Muscle of leg (tissue), 3 donors: ENCODE measurements at regions not wholly inside any gene's neighbourhood (a gene's known extent, or its start where the extent isn't known, plus 50 kb on each side); places are given as distances from the start of the nearest gene placed in this dataset.
"Not testable (repeated sequence)": the region's sequence is repeated elsewhere in the genome, so short reads cannot be mapped to it uniquely, and the experiment has no call there.

Source experiments
- DNase-seq: peaks from one replicate; pipeline ENCODE4 v3.0.0; 2013
- H3K27ac ChIP-seq: one replicate; pipeline ENCODE4 v1.5.1; 2013; ENCODE audit warnings: mild to moderate bottlenecking, low read length, control low read depth
- H3K27me3 ChIP-seq: one replicate; pipeline ENCODE4 v1.6.1; 2013; ENCODE audit warnings: low read length; ENCODE audit not compliant: control insufficient read depth, insufficient read depth
- H3K36me3 ChIP-seq: one replicate; pipeline ENCODE4 v1.6.1; 2013; ENCODE audit warnings: low read length; ENCODE audit not compliant: control insufficient read depth, insufficient read depth
- H3K4me1 ChIP-seq: one replicate; pipeline ENCODE4 v1.6.1; 2013; ENCODE audit warnings: low read length; ENCODE audit not compliant: control insufficient read depth, insufficient read depth
- H3K4me3 ChIP-seq: one replicate; pipeline ENCODE4 v1.5.1; 2013; ENCODE audit warnings: low read length, control low read depth
- H3K9me3 ChIP-seq: replicated peaks from 2 replicates; pipeline ENCODE4 v1.6.1; 2013; ENCODE audit warnings: low read depth, low read length; ENCODE audit not compliant: control insufficient read depth
- WGBS: methylation state at CpG from one replicate; pipeline ENCODE4 v1.1.5; 2013; ENCODE audit warnings: missing lambda C conversion rate; ENCODE audit not compliant: insufficient coverage; 5-methylcytosine and 5-hydroxymethylcytosine counted together

DNA sequence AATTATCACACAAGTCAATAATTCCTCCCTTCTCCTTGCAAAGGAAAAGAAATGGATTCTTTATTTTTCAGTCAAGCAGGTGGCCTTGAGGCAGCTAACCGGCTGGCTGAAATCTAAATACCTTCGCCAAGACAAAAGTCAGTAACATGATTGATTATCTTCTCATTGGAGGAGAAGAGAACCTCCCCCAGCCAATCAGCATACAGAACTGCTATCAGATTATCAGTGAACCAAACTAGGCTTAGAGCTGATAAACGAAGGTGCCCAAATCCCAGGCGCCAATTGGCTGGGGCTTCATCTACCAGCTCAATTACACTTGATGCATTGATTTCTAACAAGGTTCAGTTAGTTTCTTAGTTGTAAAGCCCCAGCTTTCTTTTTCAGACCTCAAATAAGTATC, 152.4 kb upstream of the NOCT start:
- DNase-seq = no peak
- 100% methylated on average over 1 of the region's 4 CpGs for WGBS
- no peak overlapping the region for H3K27ac ChIP-seq
- no peaks in the 10 kb centered on the region for H3K27me3 ChIP-seq
- H3K36me3 ChIP-seq = no peaks in the 10 kb centered on the region
- no peak overlapping the region for H3K4me3 ChIP-seq
- H3K9me3 ChIP-seq = no peaks in the 10 kb centered on the region
- H3K4me1 ChIP-seq = peaks cover 4% of the 10 kb centered on the region

DNA sequence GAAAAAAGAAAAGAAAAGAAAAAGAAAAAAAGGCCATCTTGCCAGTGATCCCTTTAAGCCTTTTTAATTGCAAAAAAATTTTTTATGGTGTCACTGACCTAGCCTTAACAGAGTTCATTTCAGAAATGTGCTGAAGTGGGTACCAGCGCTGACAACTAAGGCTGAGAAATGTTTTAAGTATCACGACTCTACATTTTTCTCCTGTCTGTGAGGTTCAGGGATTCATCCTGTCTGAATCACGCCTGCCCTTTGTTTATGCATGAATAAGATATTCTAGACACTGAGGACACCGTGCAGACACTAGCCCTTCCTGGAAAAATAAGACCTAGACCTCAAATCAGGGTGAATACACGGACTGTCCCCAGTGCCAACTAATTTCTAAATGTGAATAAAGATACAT, 154.4 kb upstream of the NOCT start:
- Histone ChIP-seq H3K27me3 (no peaks in the 10 kb centered on the region), H3K36me3 (no peaks in the 10 kb centered on the region), H3K4me3 (no peak overlapping the region), H3K27ac (no peak overlapping the region), H3K9me3 (no peaks in the 10 kb centered on the region), H3K4me1 (no peaks in the 10 kb centered on the region)
- no CpG with 5 or more reads among the region's 5 CpGs for whole genome bisulfite sequencing
- DNase-seq = no peak

DNA sequence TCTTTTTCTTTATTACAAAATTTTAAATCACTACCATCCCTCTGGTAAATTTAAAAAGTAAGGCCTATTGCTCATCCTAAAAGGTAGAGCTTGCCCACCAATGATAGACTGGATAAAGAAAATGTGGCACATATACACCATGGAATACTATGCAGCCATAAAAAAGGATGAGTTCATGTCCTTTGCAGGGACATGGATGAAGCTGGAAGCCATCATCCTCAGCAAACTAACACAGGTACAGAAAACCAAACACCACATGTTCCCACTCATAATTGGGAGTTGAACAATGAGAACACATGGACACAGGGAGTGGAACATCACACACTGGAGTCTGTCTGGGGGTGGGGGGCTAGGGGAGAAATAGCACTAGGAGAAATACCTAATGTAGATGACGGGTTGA, 155.2 kb upstream of the NOCT start:
- DNase-seq, H3K27me3 ChIP-seq, H3K4me3 ChIP-seq, H3K9me3 ChIP-seq, H3K4me1 ChIP-seq, H3K27ac ChIP-seq, H3K36me3 ChIP-seq: not testable (repeated sequence)
- no CpG with 5 or more reads among the region's 1 CpG for WGBS

DNA sequence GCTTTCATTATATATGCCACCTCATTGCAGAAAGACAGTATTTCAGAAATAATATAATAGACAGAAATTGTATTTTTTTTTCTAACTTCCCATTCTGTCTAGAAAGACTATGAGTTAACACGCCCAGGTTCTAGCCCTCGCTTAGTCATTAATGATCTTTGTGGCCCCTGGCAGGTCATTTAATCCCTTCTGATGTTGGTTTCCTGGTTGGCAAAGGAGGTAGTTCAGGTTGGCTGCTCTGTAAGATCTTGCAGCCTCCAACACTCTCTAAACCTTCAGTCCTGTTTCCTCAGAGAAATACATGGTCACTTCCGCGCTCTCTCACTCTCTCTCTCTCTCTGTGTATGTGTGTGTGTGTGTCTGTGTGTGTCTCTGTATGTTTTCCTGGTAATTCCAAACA, 156.3 kb upstream of the NOCT start:
- Histone ChIP-seq H3K27ac (no peak overlapping the region), H3K27me3 (no peaks in the 10 kb centered on the region), H3K4me1 (no peaks in the 10 kb centered on the region), H3K4me3 (no peak overlapping the region), H3K9me3 (no peaks in the 10 kb centered on the region), H3K36me3 (no peaks in the 10 kb centered on the region)
- no CpG with 5 or more reads among the region's 4 CpGs for WGBS
- no peak for DNase-seq

DNA sequence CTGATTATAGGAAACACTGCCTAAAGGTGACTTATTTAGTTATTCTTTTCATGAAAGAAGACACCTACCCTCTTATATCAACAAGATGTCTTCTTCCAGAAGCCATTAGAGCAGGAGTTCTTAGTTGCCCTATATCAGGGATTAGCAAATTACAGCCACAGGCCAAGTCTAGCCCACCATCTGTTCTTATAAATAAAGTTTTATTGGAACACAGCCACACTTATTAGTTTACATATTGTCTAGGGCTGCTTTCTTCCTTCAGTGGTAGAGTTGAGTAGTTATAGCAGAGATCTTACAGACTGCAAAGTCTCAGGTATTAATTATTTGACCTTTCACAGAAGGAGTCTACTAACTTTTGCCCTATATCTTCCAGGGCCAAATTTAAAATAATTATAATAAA, 157.2 kb upstream of the NOCT start:
- H3K36me3 ChIP-seq = no peaks in the 10 kb centered on the region
- H3K27me3 ChIP-seq = no peaks in the 10 kb centered on the region
- no peaks in the 10 kb centered on the region for H3K4me1 ChIP-seq
- H3K4me3 ChIP-seq = no peak overlapping the region
- no peaks in the 10 kb centered on the region for H3K9me3 ChIP-seq
- H3K27ac ChIP-seq = no peak overlapping the region
- no peak for DNase-seq

DNA sequence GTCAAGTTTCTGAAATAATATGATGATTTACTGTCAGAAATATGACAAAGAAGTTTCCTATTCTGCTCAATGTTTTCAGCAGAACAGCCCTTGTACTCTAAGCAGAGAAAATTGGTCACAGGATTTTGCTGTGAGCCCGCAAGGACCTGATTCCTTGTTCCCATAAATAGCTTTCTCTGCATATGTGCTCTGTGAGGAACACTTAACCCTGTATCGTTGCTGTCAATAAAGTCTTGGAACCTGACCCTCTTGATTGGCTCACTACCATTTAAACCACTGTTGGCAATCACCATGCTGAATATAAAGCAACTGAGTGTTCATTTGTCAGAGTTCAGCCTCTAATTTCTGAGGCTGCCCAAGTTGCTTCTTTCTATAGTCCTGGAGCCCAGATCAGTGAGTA, 158.2 kb upstream of the NOCT start:
- Histone ChIP-seq H3K9me3 (no peaks in the 10 kb centered on the region), H3K27ac (peak overlapping the region; percentile 26), H3K4me3 (no peak overlapping the region), H3K4me1 (no peaks in the 10 kb centered on the region), H3K36me3 (no peaks in the 10 kb centered on the region), H3K27me3 (no peaks in the 10 kb centered on the region)
- 54% methylated on average over 2 of the region's 2 CpGs for WGBS
- DNase-seq = no peak

DNA sequence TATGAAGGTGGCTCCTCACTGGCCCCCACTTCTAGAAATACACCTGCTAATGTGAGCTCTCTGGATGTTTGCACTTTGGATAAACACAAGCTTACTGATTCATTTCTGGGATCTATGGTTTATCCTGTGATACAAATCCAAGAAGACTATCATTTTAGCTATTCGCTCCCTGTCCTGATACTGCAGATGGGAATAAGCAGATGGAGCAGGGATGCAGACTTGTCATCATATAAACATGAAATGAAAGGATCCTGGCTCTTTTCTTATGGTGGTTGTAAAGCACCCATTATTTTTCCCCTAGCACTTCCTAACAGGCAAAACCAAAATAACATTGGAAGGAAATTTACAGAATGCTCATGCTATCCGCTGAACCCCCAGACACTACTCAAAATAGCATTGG, 162.9 kb upstream of the NOCT start:
- no peak overlapping the region for H3K27ac ChIP-seq
- H3K9me3 ChIP-seq = no peaks in the 10 kb centered on the region
- H3K36me3 ChIP-seq = no peaks in the 10 kb centered on the region
- H3K4me3 ChIP-seq = no peak overlapping the region
- H3K4me1 ChIP-seq = no peaks in the 10 kb centered on the region
- DNase-seq = no peak
- H3K27me3 ChIP-seq = no peaks in the 10 kb centered on the region
- no CpG with 5 or more reads among the region's 2 CpGs for WGBS

DNA sequence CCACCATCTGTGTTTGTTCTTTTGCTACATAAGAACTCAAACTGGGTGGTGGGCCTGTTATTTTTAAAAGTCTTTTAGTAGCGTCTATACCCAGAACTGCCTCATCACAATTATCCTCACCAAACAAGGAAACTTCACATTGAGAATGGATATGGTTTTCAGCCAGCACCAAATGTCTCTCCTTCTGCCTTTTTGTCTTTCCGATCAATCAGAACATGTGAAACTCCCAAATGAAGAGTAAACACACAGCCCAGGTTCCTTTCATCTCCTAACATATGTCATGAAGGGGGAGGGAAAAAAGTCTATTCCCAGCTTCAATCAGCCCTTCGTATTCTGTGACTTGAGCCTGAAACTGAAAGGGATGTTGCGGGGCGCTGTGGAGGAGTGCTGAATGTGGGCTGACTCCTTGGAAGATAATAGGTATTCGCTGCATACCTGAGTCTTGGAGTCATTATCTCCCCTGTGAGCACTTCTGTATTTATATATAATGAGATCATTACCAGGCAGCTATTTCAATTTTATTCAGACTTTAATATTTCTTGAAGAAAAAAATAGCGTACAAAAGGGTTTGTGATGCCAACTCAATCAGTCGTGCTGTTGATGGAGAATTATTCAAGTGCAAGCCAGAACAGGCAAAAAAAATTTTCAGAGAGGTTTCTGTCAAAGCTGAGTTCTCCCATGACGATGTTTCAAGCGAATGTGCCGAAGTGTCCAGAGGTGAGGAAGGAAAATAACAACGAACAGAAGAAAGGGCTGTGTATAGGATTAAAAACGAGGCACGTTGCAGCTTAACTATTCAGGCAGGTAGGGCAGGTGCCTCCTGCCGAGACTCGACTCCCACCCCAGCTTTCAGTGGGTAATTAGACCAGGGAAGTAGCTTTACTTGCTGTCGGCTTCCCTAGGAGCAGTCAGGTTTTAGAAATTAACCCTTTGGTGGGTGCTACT, 163.9 kb upstream of the NOCT start:
- Histone ChIP-seq H3K4me3 (no peak overlapping the region), H3K27me3 (no peaks in the 10 kb centered on the region), H3K4me1 (no peaks in the 10 kb centered on the region), H3K36me3 (no peaks in the 10 kb centered on the region), H3K9me3 (no peaks in the 10 kb centered on the region), H3K27ac (no peak overlapping the region)
- 4% methylated on average over 10 of the region's 17 CpGs for WGBS
- no peak for DNase-seq

DNA sequence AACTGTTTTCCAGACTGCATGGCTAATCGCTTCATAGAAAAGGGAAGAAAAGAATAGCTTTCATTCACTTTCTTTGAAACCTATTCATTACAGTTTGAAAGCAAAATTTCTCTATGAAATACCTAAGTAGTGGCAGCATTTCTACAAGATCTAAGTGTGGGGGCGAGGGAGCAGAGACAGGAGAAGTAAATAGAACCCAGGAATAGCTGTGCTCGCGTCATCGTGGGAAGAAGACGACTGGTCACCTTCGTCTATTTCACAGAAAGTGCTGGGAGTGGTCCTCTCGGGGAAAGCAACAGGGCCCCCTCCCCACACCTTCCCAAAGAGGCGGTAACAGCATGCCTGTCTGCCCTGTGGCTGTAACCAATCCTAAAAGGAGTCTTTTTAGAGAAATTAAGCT, 169.9 kb upstream of the NOCT start:
- Histone ChIP-seq H3K27ac (peak overlapping the region; percentile 20), H3K27me3 (no peaks in the 10 kb centered on the region), H3K36me3 (no peaks in the 10 kb centered on the region), H3K9me3 (no peaks in the 10 kb centered on the region), H3K4me1 (peaks cover 15% of the 10 kb centered on the region), H3K4me3 (no peak overlapping the region)
- 80% methylated on average over 3 of the region's 9 CpGs for WGBS
- DNase-seq = no peak

DNA sequence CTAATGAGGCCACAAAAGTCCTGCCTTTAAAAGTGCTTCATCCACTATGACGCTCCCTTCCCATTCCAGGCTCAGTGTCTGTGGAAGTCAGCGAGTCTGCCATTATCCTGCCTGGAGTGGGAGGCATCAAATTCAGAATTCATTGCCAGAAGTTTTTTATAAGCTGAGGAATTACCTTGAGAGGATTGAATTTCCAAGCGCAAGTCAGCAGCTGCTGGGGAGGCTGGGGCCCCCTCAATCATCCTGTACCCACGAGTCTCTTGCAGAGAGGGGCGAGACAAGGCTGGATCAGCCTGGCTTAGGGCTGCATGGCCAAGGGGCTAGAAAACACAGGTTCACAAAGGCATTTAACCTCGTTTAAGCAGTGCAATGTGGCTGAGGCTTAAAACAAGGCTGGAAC, 170.5 kb upstream of the NOCT start:
- Histone ChIP-seq H3K36me3 (no peaks in the 10 kb centered on the region), H3K27ac (peak overlapping the region; percentile 60), H3K9me3 (no peaks in the 10 kb centered on the region), H3K4me3 (no peak overlapping the region), H3K27me3 (no peaks in the 10 kb centered on the region), H3K4me1 (peaks cover 15% of the 10 kb centered on the region)
- peak; percentile 51 for DNase-seq
- 25% methylated on average over 3 of the region's 6 CpGs for WGBS

DNA sequence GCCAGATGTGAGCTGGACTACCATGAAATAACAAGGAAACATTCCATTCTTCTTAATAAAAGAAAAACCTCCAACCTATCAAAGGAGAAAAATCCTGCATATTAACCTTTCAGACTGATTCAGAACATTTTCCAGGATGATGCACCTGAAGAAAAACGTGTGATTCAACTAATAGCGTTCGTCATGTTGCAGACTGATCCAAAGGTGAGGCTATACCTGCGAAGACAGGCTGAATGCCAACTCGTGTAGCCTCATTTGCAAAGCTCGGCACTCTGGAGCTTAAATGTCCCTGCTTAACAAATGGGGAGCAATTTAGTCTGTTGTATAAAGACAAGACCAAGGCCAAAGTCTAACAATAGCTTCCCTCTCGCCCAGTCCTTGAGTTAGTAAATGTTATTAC, 172.0 kb upstream of the NOCT start:
- peaks cover 15% of the 10 kb centered on the region for H3K4me1 ChIP-seq
- no peak overlapping the region for H3K27ac ChIP-seq
- H3K27me3 ChIP-seq = no peaks in the 10 kb centered on the region
- no peaks in the 10 kb centered on the region for H3K36me3 ChIP-seq
- DNase-seq = no peak
- no peaks in the 10 kb centered on the region for H3K9me3 ChIP-seq
- 85% methylated on average over 5 of the region's 7 CpGs for WGBS
- no peak overlapping the region for H3K4me3 ChIP-seq
